PC-3 (cell line): ENCODE measurements at regions not wholly inside any gene's neighbourhood (a gene's known extent, or its start where the extent isn't known, plus 50 kb on each side); places are given as distances from the start of the nearest gene placed in this dataset.

Experiments used
- ATAC-seq: fragments of 200-7000 bp; cut with Tn5 transposase; 2 replicates; pipeline ENCODE4 v1.9.1; 2020; ENCODE audit warnings: mild to moderate bottlenecking, moderate library complexity
- BruUV-seq: library from RNA; stranded (reverse); fragments of 400-500 nt; replicated peaks from 2 replicates; lab custom pipeline; 2021; lab: Mats Ljungman, UMichigan
- CTCF ChIA-PET: fragments of 300-600 bp; sonication (Branson Sonifier 250); formaldehyde crosslinking; loops from one replicate; lab custom pipeline; 2022; ENCODE audit warnings: antibody characterized with exemption; lab: Charles Lee
- POLR2A ChIA-PET: fragments of 300-600 bp; sonication (Branson Sonifier 250); formaldehyde crosslinking; loops from one replicate; lab custom pipeline; 2022; ENCODE audit warnings: antibody characterized with exemption; ENCODE audit not compliant: unreplicated experiment; lab: Charles Lee
- DNase-seq: peaks from one replicate; pipeline ENCODE4 v3.0.0-alpha.2; 2015
- H2AFZ ChIP-seq: fragments of 300-600 bp; sonication (generic); 2 replicates; pipeline ENCODE4 v1.6.0; 2016; ENCODE audit warnings: antibody characterized with exemption, low read length
- H3F3A ChIP-seq: fragments of 300-600 bp; sonication (generic); one replicate; pipeline ENCODE4 v1.6.0; 2017; ENCODE audit warnings: antibody characterized with exemption, low read length, control low read depth, mild to moderate bottlenecking; ENCODE audit not compliant: unreplicated experiment
- H3K27ac ChIP-seq: fragments of 300-600 bp; sonication (generic); 2 replicates; pipeline ENCODE4 v1.5.1; 2016; ENCODE audit warnings: mild to moderate bottlenecking, low read length
- H3K27me3 ChIP-seq: fragments of 300-600 bp; sonication (generic); 2 replicates; pipeline ENCODE4 v1.6.1; 2016; ENCODE audit warnings: low read length, mixed read lengths
- H3K36me3 ChIP-seq: fragments of 300-600 bp; sonication (generic); 2 replicates; pipeline ENCODE4 v1.6.1; 2016; ENCODE audit warnings: low read depth, mixed run types, low read length, mixed read lengths
- H3K4me1 ChIP-seq: fragments of 300-600 bp; sonication (generic); 2 replicates; pipeline ENCODE4 v1.5.1; 2016; ENCODE audit warnings: low read length; ENCODE audit not compliant: insufficient read depth
- H3K4me2 ChIP-seq: fragments of 300-600 bp; sonication (generic); 2 replicates; pipeline ENCODE4 v1.6.0; 2016; ENCODE audit warnings: low read length
- H3K4me3 ChIP-seq: fragments of 300-600 bp; sonication (generic); 2 replicates; pipeline ENCODE4 v1.5.1; 2016; ENCODE audit warnings: mild to moderate bottlenecking, low read length, mixed read lengths
- H3K79me2 ChIP-seq: fragments of 300-600 bp; sonication (generic); 2 replicates; pipeline ENCODE4 v1.6.1; 2017; ENCODE audit warnings: low read length, mixed read lengths
- H3K9ac ChIP-seq: fragments of 300-600 bp; sonication (generic); 2 replicates; pipeline ENCODE4 v1.6.0; 2016; ENCODE audit warnings: mild to moderate bottlenecking, low read length
- H3K9me2 ChIP-seq: fragments of 300-600 bp; sonication (generic); replicated peaks from 2 replicates; pipeline ENCODE4 v1.6.1; 2016; ENCODE audit warnings: mixed run types, low read length, mixed read lengths
- H3K9me3 ChIP-seq: fragments of 300-600 bp; sonication (generic); 2 replicates; pipeline ENCODE4 v1.6.1; 2016; ENCODE audit warnings: low read length, mixed read lengths
- H4K20me1 ChIP-seq: fragments of 300-600 bp; sonication (generic); 2 replicates; pipeline ENCODE4 v1.6.1; 2016; ENCODE audit warnings: low read length, mixed read lengths
- EZH2 ChIP-seq: fragments of 300-600 bp; sonication (generic); IDR thresholded peaks from one replicate; pipeline ENCODE4 v1.6.1; 2017; ENCODE audit warnings: antibody characterized with exemption, mild to moderate bottlenecking, low read length; ENCODE audit not compliant: unreplicated experiment
- EZH2phosphoT487 ChIP-seq: fragments of 300-600 bp; sonication (generic); IDR thresholded peaks from 2 replicates; pipeline ENCODE4 v1.6.1; 2018; ENCODE audit warnings: mild to moderate bottlenecking, antibody characterized with exemption, low read length, borderline replicate concordance
- intact Hi-C: fragments of 100-400 bp; cut with micrococcal nuclease; formaldehyde crosslinking; loops from 2 replicates; pipeline ENCODE4 v1.9.0; 2023
- TF ChIP-seq, protein P1 (sequence below): fragments of 300-600 bp; sonication (generic); conservative IDR thresholded peaks from 2 replicates; pipeline ENCODE4 v1.5.1; 2017; ENCODE audit warnings: antibody characterized with exemption, low read depth, mild to moderate bottlenecking, low read length

DNA sequence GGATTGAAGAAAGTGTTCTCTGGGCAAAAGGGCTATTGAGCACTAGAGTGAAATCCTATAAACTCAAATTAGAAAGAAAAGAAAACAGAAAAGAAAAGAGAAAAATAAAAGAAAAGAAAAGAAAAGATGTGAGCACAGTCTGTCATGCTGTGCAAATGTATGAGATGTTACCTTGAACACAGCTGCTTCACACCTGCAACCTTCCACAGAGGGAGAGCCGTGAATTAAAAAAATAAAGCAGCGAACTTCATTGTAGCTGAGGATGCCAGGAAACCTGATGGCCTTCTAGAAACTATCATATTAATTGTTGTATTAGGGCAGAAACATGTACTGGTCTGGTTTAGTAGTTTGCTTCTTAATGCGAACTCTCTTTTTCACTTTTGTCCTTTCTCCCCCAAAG lies 88.0 kb upstream of the SATB1 start:
- CTCF ChIA-PET = no interaction called here
- H3K4me3 ChIP-seq = no peak overlapping the region

DNA sequence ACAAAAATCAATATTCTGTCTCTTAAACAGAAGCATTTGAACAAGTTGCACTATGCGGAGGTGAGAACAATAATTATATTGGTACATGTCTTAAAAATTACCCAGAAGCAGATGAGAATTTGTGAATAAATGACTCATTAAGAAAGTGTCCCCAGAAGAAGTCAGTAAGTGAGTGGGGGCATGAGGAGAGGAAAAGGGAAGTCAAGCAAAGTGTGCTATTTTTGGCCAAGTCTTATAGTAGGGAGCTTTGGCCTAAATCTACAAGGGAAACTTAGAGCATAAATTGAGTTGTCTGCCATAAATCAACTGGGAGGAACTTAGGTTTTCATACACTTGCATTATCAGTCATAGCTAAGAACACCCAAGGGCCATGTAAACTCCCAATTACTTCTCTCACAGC lies 86.9 kb upstream of the SATB1 start:
- Histone ChIP-seq H3K4me1 (no peaks in the 10 kb centered on the region), H3K27me3 (no peaks in the 10 kb centered on the region), H3K4me3 (no peak overlapping the region), H2AFZ (no peak overlapping the region), H4K20me1 (no peaks in the 10 kb centered on the region), H3K36me3 (no peaks in the 10 kb centered on the region), H3K9ac (no peak overlapping the region), H3K79me2 (no peaks in the 10 kb centered on the region), H3K9me3 (no peaks in the 10 kb centered on the region), H3K27ac (no peak overlapping the region), H3K4me2 (no peak overlapping the region), H3K9me2 (0 out of 2 replicates have a peak, but pooled peaks cover 3% of the 10 kb centered on the region), H3F3A (no peaks in the 10 kb centered on the region)
- POLR2A ChIA-PET = no interaction called here
- TF ChIP-seq, protein P1, sequence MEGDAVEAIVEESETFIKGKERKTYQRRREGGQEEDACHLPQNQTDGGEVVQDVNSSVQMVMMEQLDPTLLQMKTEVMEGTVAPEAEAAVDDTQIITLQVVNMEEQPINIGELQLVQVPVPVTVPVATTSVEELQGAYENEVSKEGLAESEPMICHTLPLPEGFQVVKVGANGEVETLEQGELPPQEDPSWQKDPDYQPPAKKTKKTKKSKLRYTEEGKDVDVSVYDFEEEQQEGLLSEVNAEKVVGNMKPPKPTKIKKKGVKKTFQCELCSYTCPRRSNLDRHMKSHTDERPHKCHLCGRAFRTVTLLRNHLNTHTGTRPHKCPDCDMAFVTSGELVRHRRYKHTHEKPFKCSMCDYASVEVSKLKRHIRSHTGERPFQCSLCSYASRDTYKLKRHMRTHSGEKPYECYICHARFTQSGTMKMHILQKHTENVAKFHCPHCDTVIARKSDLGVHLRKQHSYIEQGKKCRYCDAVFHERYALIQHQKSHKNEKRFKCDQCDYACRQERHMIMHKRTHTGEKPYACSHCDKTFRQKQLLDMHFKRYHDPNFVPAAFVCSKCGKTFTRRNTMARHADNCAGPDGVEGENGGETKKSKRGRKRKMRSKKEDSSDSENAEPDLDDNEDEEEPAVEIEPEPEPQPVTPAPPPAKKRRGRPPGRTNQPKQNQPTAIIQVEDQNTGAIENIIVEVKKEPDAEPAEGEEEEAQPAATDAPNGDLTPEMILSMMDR = no peak
- TF ChIP-seq EZH2 (no peak), EZH2phosphoT487 (no peak)
- intact Hi-C loops = no loop called here
- CTCF ChIA-PET = no interaction called here
- BruUV-seq = no TSS peak
- no peak for DNase-seq
- ATAC-seq = no peak

More for the DNA sequence above, 88.0 kb upstream of the SATB1 start:
- Histone ChIP-seq H4K20me1 (no peaks in the 10 kb centered on the region), H3K4me1 (no peaks in the 10 kb centered on the region), H3K9me3 (no peaks in the 10 kb centered on the region), H3K9ac (no peak overlapping the region), H2AFZ (no peak overlapping the region), H3K4me2 (no peak overlapping the region), H3K27ac (no peak overlapping the region), H3K79me2 (no peaks in the 10 kb centered on the region), H3F3A (no peaks in the 10 kb centered on the region), H3K36me3 (no peaks in the 10 kb centered on the region), H3K9me2 (0 out of 2 replicates have a peak, but pooled peaks cover 3% of the 10 kb centered on the region), H3K27me3 (no peaks in the 10 kb centered on the region)
- ATAC-seq (no peak), DNase-seq (no peak)
- no TSS peak for BruUV-seq
- no peak for TF ChIP-seq EZH2
- TF ChIP-seq, protein P1 = no peak
- TF ChIP-seq EZH2phosphoT487 = no peak
- POLR2A ChIA-PET = no interaction called here
- intact Hi-C loops = no loop called here

DNA sequence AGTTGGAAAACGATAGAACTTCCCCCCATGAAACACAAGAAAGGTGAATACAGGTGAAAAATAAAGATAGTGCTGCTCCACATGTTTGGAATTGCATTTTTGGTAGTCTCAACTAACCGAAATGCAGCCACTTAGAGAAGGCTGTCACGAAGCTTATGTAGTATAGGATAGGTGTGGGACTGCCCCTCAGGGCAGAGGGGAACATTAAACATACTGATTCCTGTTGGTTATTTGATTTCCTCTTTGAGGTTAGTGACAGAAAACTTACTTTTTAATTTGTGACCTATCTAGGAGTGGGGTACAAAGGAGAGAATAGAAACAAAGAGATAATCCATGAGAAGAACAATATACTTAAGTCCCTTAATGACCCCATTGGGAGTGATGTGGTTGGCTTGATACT lies 85.8 kb upstream of the SATB1 start:
- TF ChIP-seq, protein P1 = no peak
- TF ChIP-seq EZH2phosphoT487 (no peak), EZH2 (no peak)
- Histone ChIP-seq H2AFZ (no peak overlapping the region), H3K4me2 (no peak overlapping the region), H3K4me3 (no peak overlapping the region), H3K9me3 (no peaks in the 10 kb centered on the region), H3K4me1 (no peaks in the 10 kb centered on the region), H3K27me3 (no peaks in the 10 kb centered on the region), H3K9ac (no peak overlapping the region), H3K36me3 (no peaks in the 10 kb centered on the region), H3K9me2 (0 out of 2 replicates have a peak, but pooled peaks cover 3% of the 10 kb centered on the region), H3K79me2 (no peaks in the 10 kb centered on the region), H3F3A (no peaks in the 10 kb centered on the region), H3K27ac (no peak overlapping the region), H4K20me1 (no peaks in the 10 kb centered on the region)
- CTCF ChIA-PET = no interaction called here
- DNase-seq (no peak), ATAC-seq (no peak)
- BruUV-seq = no TSS peak
- intact Hi-C loops = no loop called here
- POLR2A ChIA-PET = interaction anchor here (0.6 kb wide), 1 partner anchor 74 kb away, joined by 4 read pairs; no protein-coding TSS in a partner anchor
